ENCODE measurements at regions not wholly inside any gene's neighbourhood (a gene's known extent, or its start where the extent isn't known, plus 50 kb on each side); places are given as distances from the start of the nearest gene placed in this dataset.

- Histone ChIP-seq H3F3A (ENCODE audit: insufficient read depth, low read length) (no peaks in the 10 kb centered on the region), H3K79me2 (ENCODE audit: insufficient read depth, low read length) (no peaks in the 10 kb centered on the region), H3K27me3 (ENCODE audit: insufficient read depth, low read length) (no peaks in the 10 kb centered on the region), H3K4me3 (ENCODE audit: low read depth, low read length, poor library complexity, severe bottlenecking) (no peak overlapping the region), H3K27ac (ENCODE audit: low read depth, low read length, poor library complexity, severe bottlenecking) (no peak overlapping the region), H4K20me1 (ENCODE audit: insufficient read depth, low read length) (no peaks in the 10 kb centered on the region), H3K4me1 (ENCODE audit: insufficient read depth, low read length, severe bottlenecking) (no peaks in the 10 kb centered on the region), H3K9me2 (ENCODE audit: low read depth, low read length) (no peaks in the 10 kb centered on the region), H3K9ac (ENCODE audit: low read length) (no peak overlapping the region), H3K36me3 (ENCODE audit: insufficient read depth, low read length) (no peaks in the 10 kb centered on the region), H3K4me2 (ENCODE audit: low read length) (no peak overlapping the region), H2AFZ (ENCODE audit: low read length) (no peak overlapping the region), H3K9me3 (ENCODE audit: low read length) (no peaks in the 10 kb centered on the region)
- TF ChIP-seq CTCF (IDR thresholded peaks at IDR 0.05; ENCODE audit: low read length) (no peak), EZH2 (IDR thresholded peaks at IDR 0.05; ENCODE audit: borderline replicate concordance, low read length) (no peak)
Measured at GRCh38 chr11:80635178-80635577, 1194.3 kb upstream of the TENM4 start.

GRCh38 chr11:80632691-80633090 lies 1191.9 kb upstream of the TENM4 start:
- Histone ChIP-seq H3F3A (ENCODE audit: insufficient read depth, low read length) (no peaks in the 10 kb centered on the region), H3K4me3 (ENCODE audit: low read depth, low read length, poor library complexity, severe bottlenecking) (no peak overlapping the region), H3K27me3 (ENCODE audit: insufficient read depth, low read length) (no peaks in the 10 kb centered on the region), H3K9ac (ENCODE audit: low read length) (no peak overlapping the region), H2AFZ (ENCODE audit: low read length) (no peak overlapping the region), H3K27ac (ENCODE audit: low read depth, low read length, poor library complexity, severe bottlenecking) (no peak overlapping the region), H3K9me3 (ENCODE audit: low read length) (no peaks in the 10 kb centered on the region), H4K20me1 (ENCODE audit: insufficient read depth, low read length) (no peaks in the 10 kb centered on the region), H3K9me2 (ENCODE audit: low read depth, low read length) (no peaks in the 10 kb centered on the region), H3K4me1 (ENCODE audit: insufficient read depth, low read length, severe bottlenecking) (no peaks in the 10 kb centered on the region), H3K79me2 (ENCODE audit: insufficient read depth, low read length) (no peaks in the 10 kb centered on the region), H3K36me3 (ENCODE audit: insufficient read depth, low read length) (no peaks in the 10 kb centered on the region), H3K4me2 (ENCODE audit: low read length) (no peak overlapping the region)
- TF ChIP-seq EZH2 (IDR thresholded peaks at IDR 0.05; ENCODE audit: borderline replicate concordance, low read length) (no peak), CTCF (IDR thresholded peaks at IDR 0.05; ENCODE audit: low read length) (no peak)

GRCh38 chr11:80632156-80632555 lies 1191.3 kb upstream of the TENM4 start:
- H2AFZ ChIP-seq (ENCODE audit: low read length) = no peak overlapping the region
- H3K27ac ChIP-seq (ENCODE audit: low read depth, low read length, poor library complexity, severe bottlenecking) = no peak overlapping the region
- no peaks in the 10 kb centered on the region for H3F3A ChIP-seq (ENCODE audit: insufficient read depth, low read length)
- H3K9me3 ChIP-seq (ENCODE audit: low read length) = no peaks in the 10 kb centered on the region
- H4K20me1 ChIP-seq (ENCODE audit: insufficient read depth, low read length) = no peaks in the 10 kb centered on the region
- H3K79me2 ChIP-seq (ENCODE audit: insufficient read depth, low read length) = no peaks in the 10 kb centered on the region
- no peaks in the 10 kb centered on the region for H3K27me3 ChIP-seq (ENCODE audit: insufficient read depth, low read length)
- H3K36me3 ChIP-seq (ENCODE audit: insufficient read depth, low read length) = no peaks in the 10 kb centered on the region
- no peaks in the 10 kb centered on the region for H3K9me2 ChIP-seq (ENCODE audit: low read depth, low read length)
- TF ChIP-seq CTCF (IDR thresholded peaks at IDR 0.05; ENCODE audit: low read length) (no peak), EZH2 (IDR thresholded peaks at IDR 0.05; ENCODE audit: borderline replicate concordance, low read length) (no peak)
- H3K4me1 ChIP-seq (ENCODE audit: insufficient read depth, low read length, severe bottlenecking) = no peaks in the 10 kb centered on the region
- H3K4me2 ChIP-seq (ENCODE audit: low read length) = no peak overlapping the region
- H3K9ac ChIP-seq (ENCODE audit: low read length) = no peak overlapping the region
- H3K4me3 ChIP-seq (ENCODE audit: low read depth, low read length, poor library complexity, severe bottlenecking) = no peak overlapping the region

Measured in OCI-LY1 (cell line).